ENCODE measurements at regions not wholly inside any gene's neighbourhood (a gene's known extent, or its start where the extent isn't known, plus 50 kb on each side); places are given as distances from the start of the nearest gene placed in this dataset.

DNA sequence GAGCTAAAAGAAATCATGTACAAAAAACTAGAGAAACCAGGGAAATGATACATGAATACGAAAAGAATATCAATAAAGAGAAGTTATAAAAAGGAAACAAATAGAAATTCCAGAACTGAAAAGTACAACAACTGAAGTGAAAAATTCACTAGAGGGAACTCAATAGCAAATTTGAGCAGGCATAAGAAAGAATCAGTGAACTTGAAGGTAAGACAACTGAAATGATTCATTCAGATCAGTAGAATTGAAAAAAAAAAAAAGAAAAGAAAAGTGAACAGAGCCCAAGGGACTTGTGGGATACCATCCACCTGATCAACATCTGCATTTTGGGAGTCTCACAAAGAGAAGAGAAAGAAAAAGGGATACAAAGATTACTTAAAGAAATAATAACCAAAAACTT is 78.3 kb downstream of the HHEX start:
- no peak overlapping the region for H3K27ac ChIP-seq (ENCODE audit: low read depth, low read length)
- ChIA-PET CTCF (no interaction called here), POLR2A (no interaction called here)
- no peak overlapping the region for H3K4me3 ChIP-seq (ENCODE audit: low read depth, low read length)
- TF ChIP-seq, protein P1, sequence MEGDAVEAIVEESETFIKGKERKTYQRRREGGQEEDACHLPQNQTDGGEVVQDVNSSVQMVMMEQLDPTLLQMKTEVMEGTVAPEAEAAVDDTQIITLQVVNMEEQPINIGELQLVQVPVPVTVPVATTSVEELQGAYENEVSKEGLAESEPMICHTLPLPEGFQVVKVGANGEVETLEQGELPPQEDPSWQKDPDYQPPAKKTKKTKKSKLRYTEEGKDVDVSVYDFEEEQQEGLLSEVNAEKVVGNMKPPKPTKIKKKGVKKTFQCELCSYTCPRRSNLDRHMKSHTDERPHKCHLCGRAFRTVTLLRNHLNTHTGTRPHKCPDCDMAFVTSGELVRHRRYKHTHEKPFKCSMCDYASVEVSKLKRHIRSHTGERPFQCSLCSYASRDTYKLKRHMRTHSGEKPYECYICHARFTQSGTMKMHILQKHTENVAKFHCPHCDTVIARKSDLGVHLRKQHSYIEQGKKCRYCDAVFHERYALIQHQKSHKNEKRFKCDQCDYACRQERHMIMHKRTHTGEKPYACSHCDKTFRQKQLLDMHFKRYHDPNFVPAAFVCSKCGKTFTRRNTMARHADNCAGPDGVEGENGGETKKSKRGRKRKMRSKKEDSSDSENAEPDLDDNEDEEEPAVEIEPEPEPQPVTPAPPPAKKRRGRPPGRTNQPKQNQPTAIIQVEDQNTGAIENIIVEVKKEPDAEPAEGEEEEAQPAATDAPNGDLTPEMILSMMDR (IDR thresholded peaks at IDR 0.05; ENCODE audit: low read depth, low read length), result no peak
- H3K27me3 ChIP-seq (ENCODE audit: control insufficient read depth, insufficient read depth, low read length), result no peaks in the 10 kb centered on the region
- DNase-seq (ENCODE audit: low read depth, low spot score), result no peak
- H3K9me3 ChIP-seq (ENCODE audit: control insufficient read depth, insufficient read depth, low read length), result no peaks in the 10 kb centered on the region; the same call in 1 of the 2 replicates

DNA sequence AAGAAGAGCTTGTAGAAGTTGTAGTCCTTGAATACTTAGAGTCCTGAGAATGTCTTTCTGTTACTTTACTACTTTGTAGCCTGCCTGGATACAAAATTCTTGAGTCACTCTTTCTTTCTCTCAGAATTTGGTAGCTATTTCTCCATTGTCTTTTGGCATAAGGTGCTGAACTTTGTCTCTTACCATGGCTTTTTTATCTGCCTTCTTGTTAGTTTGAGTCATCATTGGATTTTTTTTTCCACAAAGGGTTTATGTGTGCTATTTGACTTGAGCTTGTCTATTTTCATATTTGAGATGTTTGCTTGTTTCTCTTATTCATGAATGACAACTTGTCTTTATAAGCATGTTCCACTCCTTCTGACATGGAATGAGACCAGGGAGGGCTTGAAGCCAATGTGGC is 74.5 kb upstream of the EXOC6 start:
- CTCF ChIA-PET, result interaction anchor here (1.1 kb wide), 1 partner anchor 199 kb away, joined by 3 read pairs; no protein-coding TSS in a partner anchor
- Histone ChIP-seq H3K9me3 (ENCODE audit: control insufficient read depth, insufficient read depth, low read length) (no peaks in the 10 kb centered on the region), H3K27ac (ENCODE audit: low read depth, low read length) (no peak overlapping the region), H3K27me3 (ENCODE audit: control insufficient read depth, insufficient read depth, low read length) (no peaks in the 10 kb centered on the region), H3K4me3 (ENCODE audit: low read depth, low read length) (no peak overlapping the region)
- POLR2A ChIA-PET, result interaction anchor here (0.6 kb wide), 1 partner anchor 61 kb away, joined by 3 read pairs; no protein-coding TSS in a partner anchor
- DNase-seq (ENCODE audit: low read depth, low spot score), result no peak
- TF ChIP-seq, protein P1 (IDR thresholded peaks at IDR 0.05; ENCODE audit: low read depth, low read length), result no peak

DNA sequence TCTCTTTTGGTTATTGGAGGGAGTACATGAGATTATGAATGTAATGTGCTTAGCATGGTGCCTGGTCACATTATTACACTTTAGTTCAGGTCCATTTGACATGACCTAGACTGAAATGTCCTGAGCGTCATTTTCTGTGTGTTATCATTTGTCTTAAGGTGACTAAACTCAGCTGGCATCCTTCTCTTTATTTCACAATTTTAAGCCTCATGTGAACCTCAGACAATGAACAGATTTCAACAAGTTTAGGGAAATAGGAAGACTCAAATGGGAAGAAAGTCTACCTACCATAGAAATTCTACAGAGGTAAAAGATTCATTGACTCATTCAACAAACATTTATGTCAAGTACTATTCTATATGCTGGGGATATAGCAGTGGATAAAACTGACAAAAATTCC is 70.2 kb upstream of the EXOC6 start:
- ChIA-PET CTCF (no interaction called here), POLR2A (no interaction called here)
- H3K27me3 ChIP-seq (ENCODE audit: control insufficient read depth, insufficient read depth, low read length), result no peaks in the 10 kb centered on the region
- H3K9me3 ChIP-seq (ENCODE audit: control insufficient read depth, insufficient read depth, low read length), result no peaks in the 10 kb centered on the region
- no peak for DNase-seq (ENCODE audit: low read depth, low spot score)
- TF ChIP-seq, protein P1 (IDR thresholded peaks at IDR 0.05; ENCODE audit: low read depth, low read length), result no peak
- no peak overlapping the region for H3K4me3 ChIP-seq (ENCODE audit: low read depth, low read length)
- H3K27ac ChIP-seq (ENCODE audit: low read depth, low read length), result no peak overlapping the region

DNA sequence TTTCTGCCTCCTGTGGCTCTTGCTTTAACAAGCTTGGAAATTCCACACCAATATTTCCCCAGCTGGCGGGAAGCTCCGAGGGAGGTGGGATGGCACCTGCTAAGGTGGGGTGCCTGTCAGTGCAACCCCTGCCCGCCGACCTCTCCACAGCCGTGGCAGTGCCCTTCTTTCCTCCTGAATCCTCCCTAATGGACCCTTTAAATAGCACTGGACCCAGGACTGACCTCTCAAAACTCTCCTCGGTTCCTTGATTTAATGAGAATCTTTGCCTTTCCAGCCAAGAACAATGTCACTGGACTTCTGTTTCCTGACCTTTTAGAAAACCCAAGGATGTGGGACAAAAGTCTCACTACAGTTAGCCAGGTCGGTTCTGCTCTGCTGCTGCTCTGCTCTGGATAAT is 63.2 kb upstream of the EXOC6 start:
- no peak for DNase-seq (ENCODE audit: low read depth, low spot score)
- TF ChIP-seq, protein P1 (IDR thresholded peaks at IDR 0.05; ENCODE audit: low read depth, low read length), result no peak
- H3K9me3 ChIP-seq (ENCODE audit: control insufficient read depth, insufficient read depth, low read length), result no peaks in the 10 kb centered on the region
- CTCF ChIA-PET, result interaction anchor here (1.0 kb wide), 1 partner anchor 24 kb away, joined by 3 read pairs; no protein-coding TSS in a partner anchor
- no peaks in the 10 kb centered on the region for H3K27me3 ChIP-seq (ENCODE audit: control insufficient read depth, insufficient read depth, low read length)
- H3K27ac ChIP-seq (ENCODE audit: low read depth, low read length), result no peak overlapping the region
- no peak overlapping the region for H3K4me3 ChIP-seq (ENCODE audit: low read depth, low read length)
- POLR2A ChIA-PET, result no interaction called here

DNA sequence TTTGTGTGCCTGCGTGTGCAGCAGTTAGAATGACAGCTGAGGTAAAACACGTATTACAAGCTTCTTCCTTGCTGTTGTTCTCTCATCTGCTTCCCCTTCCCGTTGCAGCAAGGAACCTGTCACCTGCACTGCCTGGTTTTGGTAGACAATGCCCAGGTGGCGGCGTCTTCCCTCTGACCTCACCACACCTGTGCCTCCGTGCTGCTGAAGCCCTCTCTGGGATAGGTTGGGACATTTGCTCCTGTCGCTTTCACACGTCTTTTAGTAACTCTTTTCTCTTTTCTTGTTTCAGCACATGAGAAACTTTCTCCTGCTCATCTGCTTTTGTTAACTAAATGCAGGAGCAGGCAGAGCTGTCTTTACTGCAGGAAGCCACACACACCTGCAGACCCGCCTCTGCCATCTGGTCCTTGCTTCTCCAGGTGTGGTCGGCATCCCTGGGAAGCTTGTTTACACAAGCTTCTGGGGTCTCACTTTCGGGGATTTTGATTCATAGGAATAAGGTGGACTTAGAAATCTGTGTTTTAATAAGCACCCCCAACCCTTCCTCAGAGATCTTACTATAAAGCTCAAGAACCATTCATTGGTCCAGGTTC is 60.7 kb upstream of the EXOC6 start:
- no peaks in the 10 kb centered on the region for H3K9me3 ChIP-seq (ENCODE audit: control insufficient read depth, insufficient read depth, low read length)
- H3K27me3 ChIP-seq (ENCODE audit: control insufficient read depth, insufficient read depth, low read length), result no peaks in the 10 kb centered on the region
- ChIA-PET POLR2A (interaction anchor here (0.5 kb wide), 1 partner anchor 37 kb away, joined by 4 read pairs; no protein-coding TSS in a partner anchor), CTCF (no interaction called here)
- TF ChIP-seq, protein P1 (IDR thresholded peaks at IDR 0.05; ENCODE audit: low read depth, low read length), result no peak
- no peak overlapping the region for H3K27ac ChIP-seq (ENCODE audit: low read depth, low read length)
- DNase-seq (ENCODE audit: low read depth, low spot score), result no peak
- H3K4me3 ChIP-seq (ENCODE audit: low read depth, low read length), result no peak overlapping the region

Data from AG04450 (cell line).